GM18951 (cell line): ENCODE measurements at regions not wholly inside any gene's neighbourhood (a gene's known extent, or its start where the extent isn't known, plus 50 kb on each side); places are given as distances from the start of the nearest gene placed in this dataset.
"Not testable (repeated sequence)": the region's sequence is repeated elsewhere in the genome, so short reads cannot be mapped to it uniquely, and the experiment has no call there.

ENCODE experiments used
- POLR2A ChIP-seq: IDR thresholded peaks from 4 replicates; pipeline ENCODE4 v1.6.1; 2011; ENCODE audit warnings: mild to moderate bottlenecking; ENCODE audit not compliant: insufficient read length, insufficient read depth; ENCODE audit errors: extremely low read depth
- in situ Hi-C: fragments of 300-500 bp; cut with MboI; formaldehyde crosslinking; loops from one replicate; pipeline ENCODE4 v1.12.0; 2022; ENCODE audit warnings: low sequenced_read_pairs, mixed read lengths, inconsistent platforms; ENCODE audit not compliant: unreplicated experiment

- TF ChIP-seq POLR2A, result no peak
- in situ Hi-C loops, result no loop called here
Observed at GRCh38 chr1:228889289-228889688, 154.0 kb downstream of the RHOU start.

GRCh38 chr1:228891272-228892034, 156.2 kb downstream of the RHOU start:
- in situ Hi-C loops, result no loop called here
- no peak for TF ChIP-seq POLR2A

DNA sequence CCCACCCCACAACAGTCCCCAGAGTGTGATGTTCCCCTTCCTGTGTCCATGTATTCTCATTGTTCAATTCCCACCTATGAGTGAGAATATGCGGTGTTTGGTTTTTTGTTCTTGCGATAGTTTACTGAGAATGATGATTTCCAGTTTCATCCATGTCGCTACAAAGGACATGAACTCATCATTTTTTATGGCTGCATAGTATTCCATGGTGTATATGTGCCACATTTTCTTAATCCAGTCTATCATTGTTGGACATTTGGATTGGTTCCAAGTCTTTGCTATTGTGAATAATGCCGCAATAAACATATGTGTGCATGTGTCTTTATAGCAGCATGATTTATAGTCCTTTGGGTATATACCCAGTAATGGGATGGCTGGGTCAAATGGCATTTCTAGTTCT, 156.9 kb downstream of the RHOU start:
- in situ Hi-C loops, result not testable (repeated sequence)

DNA sequence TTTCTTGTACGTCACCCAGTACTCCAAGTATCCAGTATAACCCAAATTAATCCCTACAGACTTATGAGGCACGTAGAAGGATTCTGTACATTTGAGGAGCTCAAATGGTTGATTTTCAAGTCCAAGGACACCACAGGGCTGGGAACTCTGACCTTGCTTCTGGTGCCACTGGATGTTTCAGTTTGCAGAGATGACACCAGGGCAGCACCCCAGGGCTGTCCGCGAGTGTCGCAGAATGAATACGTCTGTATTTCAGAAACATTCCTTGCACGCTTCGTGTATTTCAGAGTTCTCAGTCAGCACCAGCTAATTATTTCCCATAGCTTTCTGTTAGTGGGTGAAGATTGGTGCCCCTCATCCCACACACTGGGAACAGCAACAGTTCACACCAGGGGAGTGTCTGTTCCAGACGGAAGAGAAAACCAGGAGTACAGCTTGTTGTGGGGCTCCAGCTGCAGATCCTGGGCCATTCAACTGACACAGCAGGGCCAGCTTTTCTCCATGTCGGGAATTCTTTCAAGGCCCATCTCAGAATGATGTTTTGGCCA, 159.2 kb downstream of the RHOU start:
- no peak for TF ChIP-seq POLR2A
- in situ Hi-C loops, result no loop called here

GRCh38 chr1:228897901-228898300, 162.6 kb downstream of the RHOU start:
- in situ Hi-C loops, result no loop called here
- no peak for TF ChIP-seq POLR2A

DNA sequence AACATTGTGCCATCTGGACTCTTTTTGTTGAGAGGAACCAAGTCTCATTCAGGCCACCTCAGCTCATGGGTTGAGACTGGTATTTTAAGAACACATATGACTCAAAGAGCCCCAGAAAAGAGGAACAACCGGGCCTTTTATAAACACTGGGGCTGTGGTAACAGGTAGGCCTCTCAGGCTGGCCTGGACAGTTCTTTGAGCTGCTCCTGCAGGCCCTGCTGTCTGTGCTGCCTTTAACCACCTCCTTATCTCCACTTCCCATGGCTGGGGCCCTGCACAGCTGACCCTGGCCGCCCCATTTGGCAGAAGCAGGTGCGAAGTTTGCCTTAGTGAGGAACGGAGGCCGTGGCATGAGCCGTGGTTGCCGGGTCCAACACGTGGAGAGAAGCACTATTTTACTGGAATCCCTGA, 163.3 kb downstream of the RHOU start:
- no peak for TF ChIP-seq POLR2A
- in situ Hi-C loops, result no loop called here

GRCh38 chr1:228899421-228899956, 164.2 kb downstream of the RHOU start:
- in situ Hi-C loops, result no loop called here
- no peak for TF ChIP-seq POLR2A

DNA sequence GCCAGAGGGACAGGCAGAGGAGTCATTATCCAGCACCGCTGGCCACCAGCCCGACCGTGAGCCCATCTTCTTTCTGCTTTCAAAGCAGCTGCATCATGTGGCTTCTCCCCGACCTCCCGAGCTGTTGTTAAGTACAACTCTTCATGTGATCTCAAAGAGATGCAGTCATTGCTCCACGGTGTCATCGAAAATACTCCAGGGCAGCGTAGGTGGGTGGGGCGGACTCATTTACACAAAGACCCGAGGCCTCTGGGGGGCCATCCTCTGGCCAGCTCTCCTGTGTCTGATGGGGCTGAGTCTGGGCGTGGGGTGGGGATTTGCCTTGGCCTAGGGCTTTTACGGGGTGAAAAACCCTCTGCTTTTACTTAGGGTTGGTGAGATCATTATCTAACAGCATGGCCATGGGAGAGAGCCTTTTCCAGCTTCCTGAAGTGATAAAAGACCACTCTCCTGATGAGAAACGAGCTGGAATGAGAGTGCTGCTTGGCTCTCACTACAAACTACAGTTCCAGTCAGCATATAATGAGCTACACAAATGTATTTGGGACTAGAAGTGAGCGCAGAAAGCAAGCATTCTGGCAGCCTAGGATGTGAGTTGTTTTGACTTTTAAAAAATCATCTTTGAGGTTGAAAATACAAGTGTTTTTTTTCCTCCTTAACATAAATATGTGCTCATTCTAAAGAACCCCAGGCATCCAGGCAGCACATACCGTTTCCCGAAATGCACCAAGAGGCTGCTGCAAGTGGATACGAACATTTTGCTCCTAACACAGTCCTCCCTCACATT, 165.0 kb downstream of the RHOU start:
- in situ Hi-C loops, result no loop called here

GRCh38 chr1:228900886-228901392, 165.7 kb downstream of the RHOU start:
- TF ChIP-seq POLR2A, result no peak
- in situ Hi-C loops, result no loop called here

More for the DNA sequence above, 165.0 kb downstream of the RHOU start:
- no peak for TF ChIP-seq POLR2A

DNA sequence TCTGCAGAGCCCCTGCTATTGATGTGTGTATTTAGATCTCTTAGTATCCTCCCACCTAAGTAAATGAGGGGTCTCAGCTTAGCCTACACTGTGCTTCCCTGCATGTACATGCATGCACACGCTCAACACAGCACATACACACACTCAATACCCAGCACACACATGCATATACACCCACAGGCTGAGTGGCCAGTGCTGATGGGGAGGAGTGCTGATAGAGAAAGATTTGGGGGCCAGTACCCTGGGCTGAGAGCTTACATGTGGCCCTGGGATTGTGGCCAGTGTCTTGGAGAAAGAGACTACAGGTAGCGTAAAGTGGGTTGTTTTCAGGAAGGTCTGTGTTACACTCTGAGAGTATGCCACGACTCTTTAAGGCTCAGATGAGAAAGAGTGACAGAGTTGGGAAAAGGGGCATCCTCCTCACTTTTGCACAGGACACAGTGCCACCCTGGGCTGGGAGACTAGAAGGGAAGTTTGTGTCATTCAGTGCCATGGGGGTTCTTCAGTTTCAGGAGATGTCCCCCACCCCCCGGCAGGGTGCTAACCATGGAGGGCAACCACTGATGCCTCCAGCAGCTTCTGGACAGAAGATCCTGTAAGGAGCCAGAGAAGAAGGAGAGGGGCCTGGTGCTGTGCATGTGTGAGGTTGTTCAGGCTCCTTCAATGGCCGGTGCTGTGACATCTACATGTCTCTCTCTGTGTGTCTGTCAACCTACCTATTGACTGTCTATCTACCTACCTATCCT, 166.8 kb downstream of the RHOU start:
- TF ChIP-seq POLR2A, result no peak
- in situ Hi-C loops, result no loop called here

DNA sequence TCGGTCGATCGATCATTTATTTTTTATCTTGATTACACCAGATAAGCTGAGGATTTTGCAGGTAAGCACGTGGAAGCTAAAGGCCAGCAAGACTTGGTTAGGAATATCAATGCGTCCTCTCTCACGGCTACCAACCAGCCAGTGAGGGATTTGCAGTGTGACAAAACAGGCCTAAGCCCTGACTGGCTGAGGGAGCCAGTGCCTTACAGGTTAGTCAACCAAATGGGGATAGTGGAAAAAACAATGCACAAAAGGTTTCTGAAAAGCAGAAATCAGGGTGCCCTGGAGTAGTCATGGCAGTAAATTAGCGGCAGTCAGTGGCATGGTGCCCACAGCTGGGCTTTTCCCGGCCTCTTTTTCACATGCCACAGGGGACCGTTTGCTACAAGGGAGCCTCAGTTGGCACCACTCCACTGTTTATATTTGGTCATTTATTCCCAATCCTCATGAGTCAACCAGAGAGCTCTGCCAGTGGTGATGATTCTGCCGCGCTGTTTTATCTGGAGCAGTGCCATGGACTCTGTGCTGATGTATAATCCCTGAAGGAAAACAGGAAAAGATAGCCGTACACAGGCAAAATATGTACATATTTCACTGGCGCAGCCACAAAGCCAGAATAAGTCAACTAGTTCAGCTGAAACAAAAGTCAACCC, 167.6 kb downstream of the RHOU start:
- TF ChIP-seq POLR2A, result no peak
- in situ Hi-C loops, result no loop called here

GRCh38 chr1:228903434-228904071, 168.3 kb downstream of the RHOU start:
- in situ Hi-C loops, result no loop called here
- TF ChIP-seq POLR2A, result no peak
